Rectal smooth muscle tissue (tissue), 1 donor: ENCODE measurements at regions not wholly inside any gene's neighbourhood (a gene's known extent, or its start where the extent isn't known, plus 50 kb on each side); places are given as distances from the start of the nearest gene placed in this dataset.

Experiments used
- H3K27ac ChIP-seq: one replicate; pipeline ENCODE4 v1.7.0; 2013; ENCODE audit warnings: low read depth, low read length, inconsistent platforms
- H3K27me3 ChIP-seq: one replicate; pipeline ENCODE4 v1.7.0; 2013; ENCODE audit warnings: low read length; ENCODE audit not compliant: control insufficient read depth, insufficient read depth
- H3K36me3 ChIP-seq: one replicate; pipeline ENCODE4 v1.7.0; 2013; ENCODE audit warnings: low read length; ENCODE audit not compliant: control insufficient read depth, insufficient read depth
- H3K4me1 ChIP-seq: one replicate; pipeline ENCODE4 v1.7.0; 2013; ENCODE audit warnings: low read length; ENCODE audit not compliant: control insufficient read depth, insufficient read depth
- H3K4me3 ChIP-seq: one replicate; pipeline ENCODE4 v1.7.0; 2013; ENCODE audit warnings: low read length
- H3K9ac ChIP-seq: one replicate; pipeline ENCODE4 v1.7.0; 2013; ENCODE audit warnings: low read length

GRCh38 chr12:78315028-78315427 lies 484.3 kb downstream of the NAV3 start:
- H3K9ac ChIP-seq = no peak overlapping the region
- H3K27ac ChIP-seq = no peak overlapping the region
- no peaks in the 10 kb centered on the region for H3K36me3 ChIP-seq

GRCh38 chr12:78316136-78316535 lies 485.4 kb downstream of the NAV3 start:
- Histone ChIP-seq H3K27me3 (no peaks in the 10 kb centered on the region), H3K9ac (no peak overlapping the region), H3K4me1 (peaks cover 3% of the 10 kb centered on the region), H3K36me3 (no peaks in the 10 kb centered on the region), H3K4me3 (no peak overlapping the region), H3K27ac (no peak overlapping the region)

More at GRCh38 chr12:78315028-78315427, 484.3 kb downstream of the NAV3 start:
- H3K4me1 ChIP-seq = peaks cover 3% of the 10 kb centered on the region
- H3K4me3 ChIP-seq = no peak overlapping the region
- H3K27me3 ChIP-seq = no peaks in the 10 kb centered on the region

- no peak overlapping the region for H3K9ac ChIP-seq
- H3K4me1 ChIP-seq = peaks cover 3% of the 10 kb centered on the region
- H3K36me3 ChIP-seq = no peaks in the 10 kb centered on the region
- H3K4me3 ChIP-seq = no peak overlapping the region
- H3K27ac ChIP-seq = no peak overlapping the region
- no peaks in the 10 kb centered on the region for H3K27me3 ChIP-seq
Measured at GRCh38 chr12:78316631-78317468, 486.2 kb downstream of the NAV3 start.

GRCh38 chr12:78321696-78322095 lies 491.0 kb downstream of the NAV3 start:
- Histone ChIP-seq H3K4me3 (no peak overlapping the region), H3K9ac (no peak overlapping the region), H3K4me1 (no peaks in the 10 kb centered on the region), H3K36me3 (no peaks in the 10 kb centered on the region), H3K27me3 (no peaks in the 10 kb centered on the region), H3K27ac (no peak overlapping the region)

GRCh38 chr12:78323226-78323625 lies 492.5 kb downstream of the NAV3 start:
- no peak overlapping the region for H3K4me3 ChIP-seq
- no peaks in the 10 kb centered on the region for H3K4me1 ChIP-seq
- H3K27ac ChIP-seq = no peak overlapping the region
- H3K36me3 ChIP-seq = no peaks in the 10 kb centered on the region
- no peaks in the 10 kb centered on the region for H3K27me3 ChIP-seq
- H3K9ac ChIP-seq = no peak overlapping the region

- H3K36me3 ChIP-seq = no peaks in the 10 kb centered on the region
- H3K27me3 ChIP-seq = no peaks in the 10 kb centered on the region
- no peaks in the 10 kb centered on the region for H3K4me1 ChIP-seq
- H3K27ac ChIP-seq = no peak overlapping the region
- no peak overlapping the region for H3K9ac ChIP-seq
- no peak overlapping the region for H3K4me3 ChIP-seq
Measured at GRCh38 chr12:78324234-78324633, 493.5 kb downstream of the NAV3 start.

GRCh38 chr12:78328524-78328923 lies 497.8 kb downstream of the NAV3 start:
- no peaks in the 10 kb centered on the region for H3K4me1 ChIP-seq
- H3K27me3 ChIP-seq = no peaks in the 10 kb centered on the region
- H3K27ac ChIP-seq = no peak overlapping the region
- no peak overlapping the region for H3K4me3 ChIP-seq
- H3K9ac ChIP-seq = no peak overlapping the region
- H3K36me3 ChIP-seq = no peaks in the 10 kb centered on the region

- Histone ChIP-seq H3K27me3 (no peaks in the 10 kb centered on the region), H3K4me3 (no peak overlapping the region), H3K4me1 (no peaks in the 10 kb centered on the region), H3K9ac (no peak overlapping the region), H3K36me3 (no peaks in the 10 kb centered on the region), H3K27ac (no peak overlapping the region)
Measured at GRCh38 chr12:78330131-78330530, 499.4 kb downstream of the NAV3 start.

GRCh38 chr12:78331181-78331580 lies 500.5 kb downstream of the NAV3 start:
- Histone ChIP-seq H3K9ac (no peak overlapping the region), H3K4me1 (no peaks in the 10 kb centered on the region), H3K4me3 (no peak overlapping the region), H3K27me3 (no peaks in the 10 kb centered on the region), H3K36me3 (no peaks in the 10 kb centered on the region), H3K27ac (no peak overlapping the region)

GRCh38 chr12:78331753-78332152 lies 501.1 kb downstream of the NAV3 start:
- H3K9ac ChIP-seq = no peak overlapping the region
- no peak overlapping the region for H3K27ac ChIP-seq
- no peaks in the 10 kb centered on the region for H3K27me3 ChIP-seq
- H3K36me3 ChIP-seq = no peaks in the 10 kb centered on the region
- H3K4me3 ChIP-seq = no peak overlapping the region
- H3K4me1 ChIP-seq = no peaks in the 10 kb centered on the region

GRCh38 chr12:78338054-78338785 lies 507.5 kb downstream of the NAV3 start:
- Histone ChIP-seq H3K4me1 (no peaks in the 10 kb centered on the region), H3K4me3 (no peak overlapping the region), H3K9ac (no peak overlapping the region), H3K36me3 (no peaks in the 10 kb centered on the region), H3K27me3 (no peaks in the 10 kb centered on the region), H3K27ac (no peak overlapping the region)

- Histone ChIP-seq H3K27ac (no peak overlapping the region), H3K9ac (no peak overlapping the region), H3K4me3 (no peak overlapping the region), H3K36me3 (no peaks in the 10 kb centered on the region), H3K4me1 (no peaks in the 10 kb centered on the region), H3K27me3 (no peaks in the 10 kb centered on the region)
Measured at GRCh38 chr12:78340406-78340805, 509.7 kb downstream of the NAV3 start.
